ENCODE measurements at regions not wholly inside any gene's neighbourhood (a gene's known extent, or its start where the extent isn't known, plus 50 kb on each side); places are given as distances from the start of the nearest gene placed in this dataset.

DNA sequence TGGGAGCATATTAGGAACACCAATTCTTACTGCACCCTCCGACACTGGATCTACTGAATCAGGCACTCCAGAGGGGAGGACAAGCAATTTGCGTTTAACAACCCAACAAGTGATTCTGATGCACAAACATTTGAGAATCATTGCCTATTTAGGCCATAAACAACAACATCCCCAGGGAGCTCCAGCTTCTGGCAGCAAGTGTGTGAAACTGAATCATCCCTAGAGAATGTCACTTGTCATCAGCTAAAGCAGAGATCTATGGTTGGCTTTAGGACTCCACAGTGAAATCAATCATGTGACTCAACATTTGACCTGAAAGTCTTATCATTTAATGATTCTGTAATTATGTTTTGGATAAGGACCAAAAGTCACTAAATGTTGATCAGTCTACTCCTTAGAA, 505.0 kb upstream of the FLRT2 start:
- FAIRE-seq = no peak
- Histone ChIP-seq H3K27me3 (ENCODE audit: control insufficient read depth, insufficient read depth, low read length) (no peaks in the 10 kb centered on the region), H3K9me3 (ENCODE audit: control insufficient read depth in 2 of 3, insufficient read depth in 1 of 3, low read length in 3 of 3) (no peaks in the 10 kb centered on the region), H3K4me1 (ENCODE audit: control insufficient read depth in 2 of 3, insufficient read depth in 2 of 3, low read depth in 1 of 3, low read length in 3 of 3) (no peaks in the 10 kb centered on the region), H3K9ac (ENCODE audit: low read length in 3 of 3) (no peak overlapping the region), H3K27ac (ENCODE audit: low read depth in 2 of 2, low read length in 2 of 2) (no peak overlapping the region), H3K4me3 (ENCODE audit: low read length in 3 of 3) (no peak overlapping the region), H3K36me3 (ENCODE audit: control insufficient read depth in 2 of 3, insufficient read depth in 3 of 3, low read length in 3 of 3) (no peaks in the 10 kb centered on the region)
- DNase-seq = peak in 1 of 5 donors; percentile 38
- TF ChIP-seq, protein P1, sequence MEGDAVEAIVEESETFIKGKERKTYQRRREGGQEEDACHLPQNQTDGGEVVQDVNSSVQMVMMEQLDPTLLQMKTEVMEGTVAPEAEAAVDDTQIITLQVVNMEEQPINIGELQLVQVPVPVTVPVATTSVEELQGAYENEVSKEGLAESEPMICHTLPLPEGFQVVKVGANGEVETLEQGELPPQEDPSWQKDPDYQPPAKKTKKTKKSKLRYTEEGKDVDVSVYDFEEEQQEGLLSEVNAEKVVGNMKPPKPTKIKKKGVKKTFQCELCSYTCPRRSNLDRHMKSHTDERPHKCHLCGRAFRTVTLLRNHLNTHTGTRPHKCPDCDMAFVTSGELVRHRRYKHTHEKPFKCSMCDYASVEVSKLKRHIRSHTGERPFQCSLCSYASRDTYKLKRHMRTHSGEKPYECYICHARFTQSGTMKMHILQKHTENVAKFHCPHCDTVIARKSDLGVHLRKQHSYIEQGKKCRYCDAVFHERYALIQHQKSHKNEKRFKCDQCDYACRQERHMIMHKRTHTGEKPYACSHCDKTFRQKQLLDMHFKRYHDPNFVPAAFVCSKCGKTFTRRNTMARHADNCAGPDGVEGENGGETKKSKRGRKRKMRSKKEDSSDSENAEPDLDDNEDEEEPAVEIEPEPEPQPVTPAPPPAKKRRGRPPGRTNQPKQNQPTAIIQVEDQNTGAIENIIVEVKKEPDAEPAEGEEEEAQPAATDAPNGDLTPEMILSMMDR (IDR thresholded peaks at IDR 0.05; ENCODE audit: borderline replicate concordance, extremely low read depth, insufficient read depth) = no peak
- intact Hi-C loops (cut with DNase I) = no loop called here

DNA sequence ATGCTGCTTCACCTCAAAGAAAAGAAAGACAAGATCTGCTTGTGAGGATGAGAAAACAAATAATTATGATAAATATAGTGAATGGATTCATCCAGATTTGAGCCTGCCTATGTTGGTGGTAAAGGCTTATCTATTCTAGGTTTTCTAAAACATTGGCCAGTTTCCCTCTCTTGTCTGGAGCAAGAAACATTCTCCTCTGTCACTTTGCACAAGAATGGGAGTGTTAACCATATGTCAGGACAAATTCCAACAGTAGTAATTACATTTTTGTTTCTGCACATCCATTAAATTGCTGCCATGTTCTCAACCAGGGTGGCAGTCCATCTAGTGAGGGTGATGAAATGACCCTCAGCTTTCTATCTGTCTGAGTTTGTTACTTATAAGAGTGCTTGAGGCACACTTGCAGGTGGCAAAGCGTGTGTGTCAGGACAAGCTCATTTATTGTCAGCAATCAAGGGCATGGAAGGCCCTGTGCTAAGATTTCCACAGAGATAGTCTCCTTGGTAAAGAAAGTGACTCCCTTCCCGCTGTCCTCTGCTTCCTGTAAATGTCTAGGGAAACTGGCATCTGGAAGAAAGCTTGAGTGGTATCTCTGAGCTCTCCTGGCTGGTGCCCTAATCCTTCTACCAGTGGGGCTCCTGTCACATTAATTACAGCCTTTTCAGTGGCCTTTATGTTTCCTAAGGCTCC, 502.1 kb upstream of the FLRT2 start:
- TF ChIP-seq, protein P1 (IDR thresholded peaks at IDR 0.05; ENCODE audit: borderline replicate concordance, extremely low read depth, insufficient read depth) = no peak
- FAIRE-seq (no peak), DNase-seq (no peak)
- Histone ChIP-seq H3K27ac (ENCODE audit: low read depth in 2 of 2, low read length in 2 of 2) (no peak overlapping the region), H3K4me1 (ENCODE audit: control insufficient read depth in 2 of 3, insufficient read depth in 2 of 3, low read depth in 1 of 3, low read length in 3 of 3) (no peaks in the 10 kb centered on the region), H3K27me3 (ENCODE audit: control insufficient read depth, insufficient read depth, low read length) (no peaks in the 10 kb centered on the region), H3K9ac (ENCODE audit: low read length in 3 of 3) (no peak overlapping the region), H3K36me3 (ENCODE audit: control insufficient read depth in 2 of 3, insufficient read depth in 3 of 3, low read length in 3 of 3) (no peaks in the 10 kb centered on the region), H3K4me3 (ENCODE audit: low read length in 3 of 3) (no peak overlapping the region), H3K9me3 (ENCODE audit: control insufficient read depth in 2 of 3, insufficient read depth in 1 of 3, low read length in 3 of 3) (no peaks in the 10 kb centered on the region)
- intact Hi-C loops (cut with DNase I) = no loop called here

DNA sequence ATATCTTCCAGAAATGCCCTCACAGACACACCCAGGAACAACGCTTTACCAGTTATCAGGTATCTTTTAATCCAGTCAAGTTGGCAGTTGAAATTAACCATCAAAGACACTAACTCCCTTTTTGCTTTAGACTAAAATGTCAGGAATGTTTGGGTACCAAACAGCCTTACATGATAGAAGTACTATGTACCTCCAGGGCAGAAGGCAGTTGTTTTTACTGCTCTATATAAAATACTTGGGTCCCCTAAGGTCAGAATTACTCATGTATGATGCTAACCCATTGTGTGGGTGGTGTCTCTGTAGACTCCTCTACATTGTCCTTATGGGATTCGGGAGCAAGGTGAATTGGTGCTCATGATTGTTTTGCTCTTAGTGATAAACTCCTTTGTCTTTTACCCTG, 492.5 kb upstream of the FLRT2 start:
- Histone ChIP-seq H3K27ac (ENCODE audit: low read depth in 2 of 2, low read length in 2 of 2) (no peak overlapping the region), H3K4me3 (ENCODE audit: low read length in 3 of 3) (no peak overlapping the region), H3K27me3 (ENCODE audit: control insufficient read depth, insufficient read depth, low read length) (no peaks in the 10 kb centered on the region), H3K9me3 (ENCODE audit: control insufficient read depth in 2 of 3, insufficient read depth in 1 of 3, low read length in 3 of 3) (no peaks in the 10 kb centered on the region), H3K36me3 (ENCODE audit: control insufficient read depth in 2 of 3, insufficient read depth in 3 of 3, low read length in 3 of 3) (no peaks in the 10 kb centered on the region), H3K9ac (ENCODE audit: low read length in 3 of 3) (no peak overlapping the region), H3K4me1 (ENCODE audit: control insufficient read depth in 2 of 3, insufficient read depth in 2 of 3, low read depth in 1 of 3, low read length in 3 of 3) (no peaks in the 10 kb centered on the region)
- intact Hi-C loops (cut with DNase I) = no loop called here
- no peak for DNase-seq
- TF ChIP-seq, protein P1 (IDR thresholded peaks at IDR 0.05; ENCODE audit: borderline replicate concordance, extremely low read depth, insufficient read depth) = no peak
- no peak for FAIRE-seq

Data from kidney (tissue), 13 donors.